Ishikawa (cell line): ENCODE measurements at regions not wholly inside any gene's neighbourhood (a gene's known extent, or its start where the extent isn't known, plus 50 kb on each side); places are given as distances from the start of the nearest gene placed in this dataset.
A peak's percentile ranks its signal among the peaks of the same experiment; 100 is the strongest.

Source experiments
- CEBPB ChIP-seq: IDR thresholded peaks from 2 replicates; pipeline ENCODE4 v1.6.1; 2012
- CREB1 ChIP-seq: IDR thresholded peaks from 2 replicates; pipeline ENCODE4 v1.6.1; 2012; ENCODE audit warnings: low read depth
- EGR1 ChIP-seq: IDR thresholded peaks from 2 replicates; pipeline ENCODE4 v1.6.1; 2012
- EP300 ChIP-seq: IDR thresholded peaks from 2 replicates; pipeline ENCODE4 v1.6.1; 2012; ENCODE audit warnings: borderline replicate concordance
- FOXM1 ChIP-seq: IDR thresholded peaks from 2 replicates; pipeline ENCODE4 v1.6.1; 2012; ENCODE audit warnings: low read depth, borderline replicate concordance
- MAX ChIP-seq: IDR thresholded peaks from 2 replicates; pipeline ENCODE4 v1.6.1; 2012
- NFIC ChIP-seq: IDR thresholded peaks from 2 replicates; pipeline ENCODE4 v1.6.1; 2012
- RAD21 ChIP-seq: IDR thresholded peaks from 2 replicates; pipeline ENCODE4 v1.6.1; 2012; ENCODE audit warnings: low read depth
- REST ChIP-seq: IDR thresholded peaks from 2 replicates; pipeline ENCODE4 v1.6.1; 2012; ENCODE audit warnings: low read depth, mild to moderate bottlenecking
- TAF1 ChIP-seq: IDR thresholded peaks from 2 replicates; pipeline ENCODE4 v1.6.1; 2012; ENCODE audit warnings: low read depth, mild to moderate bottlenecking
- TCF12 ChIP-seq: IDR thresholded peaks from 2 replicates; pipeline ENCODE4 v1.6.1; 2012; ENCODE audit warnings: low read depth
- TEAD4 ChIP-seq: IDR thresholded peaks from 2 replicates; pipeline ENCODE4 v1.6.1; 2012
- USF1 ChIP-seq: IDR thresholded peaks from 2 replicates; pipeline ENCODE4 v1.6.1; 2012
- YY1 ChIP-seq: IDR thresholded peaks from 2 replicates; pipeline ENCODE4 v1.6.1; 2012; ENCODE audit warnings: low read depth
- ZBTB7A ChIP-seq: IDR thresholded peaks from 2 replicates; pipeline ENCODE4 v1.6.1; 2012; ENCODE audit warnings: low read depth

DNA sequence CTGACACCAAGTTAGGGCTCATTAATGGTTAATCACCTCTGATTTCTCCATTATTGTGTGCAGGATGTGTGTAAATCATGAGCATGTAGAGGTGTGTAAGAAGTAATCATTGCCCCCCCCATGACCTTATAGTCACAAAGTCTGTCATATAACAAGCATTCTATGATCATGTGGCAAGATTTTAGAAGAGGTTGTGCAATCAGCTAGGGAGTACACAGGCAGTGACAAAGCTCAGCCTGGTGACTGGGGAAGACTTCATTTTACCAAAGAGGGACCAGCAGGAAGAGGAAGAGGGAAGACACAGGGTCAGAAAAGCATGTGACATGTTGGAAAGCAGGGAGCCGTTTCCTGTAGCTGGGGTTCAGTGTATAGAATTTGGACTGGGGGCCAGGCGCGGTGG is 176.5 kb upstream of the LARGE1 start:
- TF ChIP-seq TAF1 (no peak), MAX (no peak), RAD21 (no peak), REST (no peak), NFIC (no peak), USF1 (no peak), EP300 (no peak), EGR1 (no peak)

DNA sequence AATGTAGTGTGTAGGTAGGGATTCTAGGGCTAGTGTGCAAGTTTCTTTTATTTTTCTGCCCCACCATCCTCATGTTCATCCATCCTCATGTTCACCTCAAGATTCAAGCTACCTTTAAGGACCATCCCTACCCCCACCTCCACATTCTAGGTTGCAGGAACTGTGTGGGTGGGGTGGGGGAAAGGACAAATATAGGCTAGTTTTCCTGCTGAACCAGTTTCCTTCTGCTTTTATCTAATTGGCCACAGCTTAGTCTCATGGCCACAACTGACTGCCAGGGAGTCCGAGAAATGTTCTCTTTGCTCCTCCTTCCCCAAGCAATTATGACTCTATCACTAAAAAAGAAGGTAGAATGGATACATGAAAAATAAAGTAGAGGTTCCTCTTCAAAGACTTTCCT is 179.0 kb upstream of the LARGE1 start:
- no peak for TF ChIP-seq YY1
- no peak for TF ChIP-seq NFIC
- TF ChIP-seq RAD21 = no peak
- TF ChIP-seq CREB1 = no peak

DNA sequence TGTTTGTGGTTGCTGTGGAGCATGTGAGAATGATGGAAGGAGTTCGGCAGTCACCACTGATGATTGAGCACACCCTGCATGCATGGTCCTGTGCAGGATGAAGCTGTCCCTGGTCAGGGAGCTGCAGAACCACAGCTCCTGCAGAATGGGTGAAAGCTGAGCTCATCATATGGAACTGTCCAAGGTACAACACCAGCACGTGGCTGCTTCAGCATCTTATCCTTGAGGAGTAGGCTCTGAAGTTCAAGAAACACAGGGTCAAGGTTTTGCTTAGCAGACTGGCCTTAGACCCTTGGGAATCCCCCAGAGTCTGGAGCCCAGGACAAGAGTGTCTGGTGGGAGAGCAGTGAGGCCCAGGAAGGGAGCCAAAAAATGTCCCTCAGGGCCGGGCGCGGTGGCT is 182.4 kb upstream of the LARGE1 start:
- TF ChIP-seq YY1 (no peak), REST (peak; percentile 50; the same call in 1 of the 2 replicates), MAX (no peak)

DNA sequence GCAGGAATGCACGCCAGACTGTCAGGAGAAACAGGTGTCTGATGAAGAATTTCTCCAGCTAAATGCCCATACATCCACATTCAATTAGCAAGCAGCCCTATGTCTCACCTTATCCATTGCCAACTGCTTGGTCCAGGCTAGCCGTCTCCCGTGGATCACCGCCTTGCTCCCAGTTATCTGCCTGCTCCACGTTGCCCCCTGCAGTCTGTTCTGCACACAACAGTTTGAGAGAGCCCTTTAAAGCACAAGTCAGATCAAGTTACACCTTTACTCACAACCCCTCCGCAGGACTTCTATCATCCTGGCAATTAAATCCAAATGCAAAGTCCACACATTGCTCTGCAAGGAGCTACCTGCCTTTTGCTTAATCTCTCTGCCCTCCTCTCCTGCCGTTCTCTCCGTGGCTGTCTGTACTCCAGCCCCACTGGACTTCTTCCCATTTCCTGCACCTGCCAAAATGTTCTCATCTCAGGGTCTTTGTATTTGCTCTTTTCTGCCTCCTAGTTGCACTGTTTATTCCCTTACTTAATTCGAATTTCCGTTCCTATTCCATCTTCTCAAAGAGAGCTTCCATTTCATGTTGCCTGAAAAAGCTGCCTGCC is 185.3 kb upstream of the LARGE1 start:
- TF ChIP-seq TCF12 (no peak), TAF1 (no peak), RAD21 (no peak), USF1 (no peak), FOXM1 (no peak), CREB1 (no peak), ZBTB7A (no peak), YY1 (no peak), TEAD4 (no peak), EP300 (no peak), MAX (no peak), CEBPB (no peak)

- TF ChIP-seq EGR1 = no peak
- no peak for TF ChIP-seq RAD21
These were observed 187.9 kb upstream of the LARGE1 start for GRCh38 chr22:34108168-34108567.

DNA sequence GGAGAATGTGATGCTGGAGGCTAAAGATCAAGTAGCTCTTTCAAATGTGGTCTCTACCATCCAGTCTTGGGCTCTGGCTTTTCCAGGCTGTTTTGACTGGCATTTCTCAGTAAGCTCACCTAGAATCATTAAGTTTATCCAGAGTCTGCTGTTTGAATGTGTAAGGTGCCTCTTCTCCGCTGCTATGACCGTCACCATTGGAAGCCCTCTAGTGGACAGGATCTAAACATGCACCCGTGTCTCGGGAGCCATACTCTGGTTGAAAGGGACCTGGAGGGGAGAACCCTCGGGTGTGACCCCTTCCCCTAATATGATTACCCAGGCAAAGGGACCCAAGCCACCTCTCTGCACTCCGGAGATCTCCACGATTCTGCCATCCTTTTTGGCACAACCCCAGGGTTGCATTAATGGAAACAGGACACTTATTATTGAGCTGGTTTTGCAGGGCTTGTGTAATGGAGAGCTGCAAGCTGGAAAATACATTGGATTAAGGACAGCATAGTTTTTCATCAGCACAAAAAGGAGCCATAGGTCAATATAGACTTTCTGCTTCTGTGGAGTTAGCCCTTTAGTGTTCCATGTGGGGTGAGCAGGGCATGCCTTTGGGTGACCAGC is 191.0 kb upstream of the LARGE1 start:
- no peak for TF ChIP-seq NFIC
- TF ChIP-seq ZBTB7A = no peak
- TF ChIP-seq CREB1 = no peak
- no peak for TF ChIP-seq RAD21
- TF ChIP-seq USF1 = no peak

DNA sequence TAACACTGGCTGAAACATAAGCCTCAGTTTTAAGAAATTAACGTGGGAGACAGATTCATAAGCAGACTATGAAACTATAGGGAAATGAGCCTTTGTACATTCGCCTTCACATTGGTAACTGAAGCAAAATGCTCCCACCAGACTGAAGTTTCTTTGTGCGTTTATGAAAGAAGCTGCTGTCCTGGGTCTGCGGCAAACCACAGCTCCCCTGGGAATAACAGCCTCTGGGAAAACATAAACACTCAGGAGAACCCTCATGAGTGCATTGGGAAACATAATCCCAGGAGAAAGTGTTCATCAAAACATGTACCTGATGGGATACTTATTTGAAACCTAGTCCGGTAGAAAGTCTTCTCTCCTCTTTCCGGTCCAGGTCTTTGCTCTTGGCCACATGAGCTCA is 193.1 kb upstream of the LARGE1 start:
- TF ChIP-seq TAF1 (no peak), RAD21 (no peak), ZBTB7A (no peak), MAX (no peak), EP300 (no peak), FOXM1 (no peak), TEAD4 (no peak), USF1 (no peak), NFIC (no peak), CREB1 (no peak), CEBPB (no peak), YY1 (no peak), EGR1 (no peak), TCF12 (no peak), REST (no peak)
